HAP-1 (cell line): ENCODE measurements at regions not wholly inside any gene's neighbourhood (a gene's known extent, or its start where the extent isn't known, plus 50 kb on each side); places are given as distances from the start of the nearest gene placed in this dataset.

Source experiments
- DNase-seq, 2 experiments: peaks; one replicate each; pipeline ENCODE4 v3.0.0-alpha.2; 2016 to 2020; ENCODE audit warnings: low spot score in 2 of 2
- H3K27me3 ChIP-seq: fragments of 250-450 bp; sonication (Bioruptor Pico); 2 replicates; pipeline ENCODE4 v1.5.1; 2020; ENCODE audit warnings: low read depth, mild to moderate bottlenecking, moderate library complexity
- H3K36me3 ChIP-seq: fragments of 250-450 bp; sonication (Bioruptor Pico); replicated peaks from 2 replicates; pipeline ENCODE4 v1.5.1; 2020; ENCODE audit warnings: mild to moderate bottlenecking
- H3K4me1 ChIP-seq: fragments of 250-450 bp; sonication (Bioruptor Pico); 2 replicates; pipeline ENCODE4 v1.5.1; 2020; ENCODE audit warnings: mild to moderate bottlenecking
- H3K4me3 ChIP-seq: fragments of 250-450 bp; sonication (Bioruptor Pico); 2 replicates; pipeline ENCODE4 v1.5.1; 2020; ENCODE audit warnings: mild to moderate bottlenecking, moderate library complexity
- H3K9me3 ChIP-seq: fragments of 250-450 bp; sonication (Bioruptor Pico); 2 replicates; pipeline ENCODE4 v1.5.1; 2020; ENCODE audit warnings: mild to moderate bottlenecking, moderate library complexity
- in situ Hi-C: fragments of 300-500 bp; cut with MboI; formaldehyde crosslinking; loops from 3 replicates; pipeline ENCODE4 v1.14.3; 2020; ENCODE audit warnings: low sequenced_read_pairs, inconsistent platforms, mixed read lengths

- DNase-seq = peak in 1 of 2 experiments; percentile 37
- H3K27me3 ChIP-seq = no peaks in the 10 kb centered on the region
- H3K4me1 ChIP-seq = no peaks in the 10 kb centered on the region
- in situ Hi-C loops = no loop called here
- no peaks in the 10 kb centered on the region for H3K36me3 ChIP-seq
- H3K9me3 ChIP-seq = no peaks in the 10 kb centered on the region
- H3K4me3 ChIP-seq = no peak overlapping the region
Measured at GRCh38 chr13:84255226-84255797, 373.0 kb upstream of the SLITRK1 start.

DNA sequence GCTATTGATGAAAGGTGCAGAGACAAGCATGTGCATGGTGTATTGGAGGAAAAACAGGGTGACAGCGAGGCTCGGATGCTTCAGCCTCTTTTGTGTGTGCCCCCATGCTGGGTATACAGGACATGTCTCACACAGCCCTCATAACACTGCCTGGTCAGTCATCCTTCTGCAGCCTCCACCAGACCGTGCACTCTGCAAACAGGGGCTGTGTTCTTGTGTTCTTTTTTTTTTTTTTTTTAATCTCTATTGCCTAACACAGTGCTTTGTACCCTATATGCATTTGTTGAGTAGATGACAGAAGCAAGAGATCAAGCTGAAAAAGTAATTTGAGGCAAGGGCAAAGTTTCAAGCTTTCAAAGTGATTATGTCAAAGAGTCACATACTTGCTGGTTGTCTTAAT, 367.2 kb upstream of the SLITRK1 start:
- Histone ChIP-seq H3K36me3 (no peaks in the 10 kb centered on the region), H3K27me3 (no peaks in the 10 kb centered on the region), H3K4me3 (no peak overlapping the region), H3K4me1 (no peaks in the 10 kb centered on the region), H3K9me3 (no peaks in the 10 kb centered on the region)
- DNase-seq = no peak
- in situ Hi-C loops = no loop called here

DNA sequence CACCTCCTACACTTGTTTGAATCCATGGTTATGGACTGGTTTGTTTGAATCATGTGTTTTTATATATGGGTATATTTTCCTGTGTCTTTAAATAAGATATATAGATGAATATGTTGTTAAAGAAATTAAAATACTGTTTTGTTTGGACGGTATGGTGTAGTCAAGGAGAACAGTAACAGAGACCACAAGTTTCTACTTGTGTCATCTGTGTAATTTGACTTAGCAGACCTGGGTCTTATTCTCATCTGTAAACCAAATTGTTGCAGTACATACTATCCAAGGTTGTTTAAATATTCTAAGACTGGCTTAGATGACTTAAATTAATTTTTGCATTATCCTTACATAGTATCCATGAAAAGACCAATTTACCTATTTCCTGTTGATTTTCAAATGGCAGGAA, 361.1 kb upstream of the SLITRK1 start:
- no peaks in the 10 kb centered on the region for H3K36me3 ChIP-seq
- no peaks in the 10 kb centered on the region for H3K27me3 ChIP-seq
- in situ Hi-C loops = no loop called here
- H3K4me3 ChIP-seq = no peak overlapping the region
- no peaks in the 10 kb centered on the region for H3K4me1 ChIP-seq
- DNase-seq = no peak
- H3K9me3 ChIP-seq = no peaks in the 10 kb centered on the region

GRCh38 chr13:84239032-84239431, 356.8 kb upstream of the SLITRK1 start:
- H3K4me1 ChIP-seq = no peaks in the 10 kb centered on the region
- no peaks in the 10 kb centered on the region for H3K36me3 ChIP-seq
- no peaks in the 10 kb centered on the region for H3K9me3 ChIP-seq
- in situ Hi-C loops = no loop called here
- no peak overlapping the region for H3K4me3 ChIP-seq
- DNase-seq = no peak
- H3K27me3 ChIP-seq = no peaks in the 10 kb centered on the region

DNA sequence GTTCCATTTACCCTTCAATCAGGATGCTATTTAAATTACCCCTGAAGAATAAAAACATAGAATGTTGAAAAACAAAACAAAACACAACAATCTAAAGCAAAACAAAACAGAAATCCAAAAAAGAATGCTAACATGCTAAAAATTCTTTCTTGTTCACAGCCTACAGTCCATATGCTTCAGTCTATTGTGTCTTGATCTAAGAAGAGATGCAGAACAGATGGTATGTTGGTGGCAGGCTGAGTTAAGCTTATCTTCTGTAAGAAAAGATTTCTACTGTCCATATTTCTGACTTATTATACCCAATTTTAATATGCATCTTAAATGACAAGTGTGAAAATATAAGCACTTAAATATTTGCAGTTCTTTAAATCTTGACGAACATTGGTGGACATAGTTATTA, 356.1 kb upstream of the SLITRK1 start:
- no peaks in the 10 kb centered on the region for H3K27me3 ChIP-seq
- H3K36me3 ChIP-seq = no peaks in the 10 kb centered on the region
- in situ Hi-C loops = no loop called here
- no peak for DNase-seq
- no peaks in the 10 kb centered on the region for H3K4me1 ChIP-seq
- H3K9me3 ChIP-seq = no peaks in the 10 kb centered on the region
- H3K4me3 ChIP-seq = no peak overlapping the region

GRCh38 chr13:84237143-84237542, 354.9 kb upstream of the SLITRK1 start:
- no peak overlapping the region for H3K4me3 ChIP-seq
- no peaks in the 10 kb centered on the region for H3K27me3 ChIP-seq
- 0 out of 2 replicates have a peak, but pooled peaks cover 4% of the 10 kb centered on the region for H3K4me1 ChIP-seq
- no peaks in the 10 kb centered on the region for H3K36me3 ChIP-seq
- in situ Hi-C loops = no loop called here
- no peak for DNase-seq
- no peaks in the 10 kb centered on the region for H3K9me3 ChIP-seq

GRCh38 chr13:84234416-84234815, 352.1 kb upstream of the SLITRK1 start:
- in situ Hi-C loops = no loop called here
- Histone ChIP-seq H3K4me1 (peaks cover 16% of the 10 kb centered on the region), H3K36me3 (no peaks in the 10 kb centered on the region), H3K4me3 (no peak overlapping the region), H3K9me3 (no peaks in the 10 kb centered on the region), H3K27me3 (no peaks in the 10 kb centered on the region)
- no peak for DNase-seq

GRCh38 chr13:84230568-84230967, 348.3 kb upstream of the SLITRK1 start:
- peak in 1 of 2 experiments; percentile 50 for DNase-seq
- Histone ChIP-seq H3K27me3 (no peaks in the 10 kb centered on the region), H3K9me3 (no peaks in the 10 kb centered on the region), H3K4me1 (peaks cover 16% of the 10 kb centered on the region), H3K36me3 (no peaks in the 10 kb centered on the region), H3K4me3 (no peak overlapping the region)
- in situ Hi-C loops = no loop called here

GRCh38 chr13:84211048-84211447, 328.8 kb upstream of the SLITRK1 start:
- in situ Hi-C loops = no loop called here
- Histone ChIP-seq H3K27me3 (no peaks in the 10 kb centered on the region), H3K9me3 (no peaks in the 10 kb centered on the region), H3K4me1 (no peaks in the 10 kb centered on the region), H3K4me3 (no peak overlapping the region), H3K36me3 (no peaks in the 10 kb centered on the region)
- no peak for DNase-seq

GRCh38 chr13:84208246-84208910, 326.1 kb upstream of the SLITRK1 start:
- in situ Hi-C loops = no loop called here
- no peaks in the 10 kb centered on the region for H3K9me3 ChIP-seq
- no peaks in the 10 kb centered on the region for H3K36me3 ChIP-seq
- no peak for DNase-seq
- no peaks in the 10 kb centered on the region for H3K27me3 ChIP-seq
- H3K4me3 ChIP-seq = no peak overlapping the region
- H3K4me1 ChIP-seq = peaks cover 4% of the 10 kb centered on the region; the same call in 1 of the 2 replicates

DNA sequence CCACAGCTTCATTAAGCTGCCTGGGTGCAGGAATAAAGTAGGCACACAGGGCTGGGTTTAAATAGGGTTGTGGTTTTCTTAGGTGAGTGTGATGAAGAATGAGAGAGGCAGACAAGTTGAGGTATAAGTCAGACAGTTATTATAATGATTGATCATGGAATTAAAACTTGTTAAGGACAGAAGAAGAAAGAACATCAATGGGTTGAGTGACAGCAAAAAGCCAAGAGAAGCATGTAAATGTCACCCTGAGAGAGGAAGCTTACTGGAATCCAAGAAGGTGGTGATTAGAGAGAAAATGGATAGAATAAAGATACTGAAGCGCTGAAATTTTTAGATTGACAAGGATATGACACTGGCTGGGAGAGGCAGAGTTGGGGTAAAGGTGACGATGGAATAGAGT, 325.2 kb upstream of the SLITRK1 start:
- H3K27me3 ChIP-seq = no peaks in the 10 kb centered on the region
- H3K9me3 ChIP-seq = no peaks in the 10 kb centered on the region
- DNase-seq = no peak
- H3K36me3 ChIP-seq = no peaks in the 10 kb centered on the region
- in situ Hi-C loops = no loop called here
- no peak overlapping the region for H3K4me3 ChIP-seq
- peaks cover 5% of the 10 kb centered on the region; the same call in 1 of the 2 replicates for H3K4me1 ChIP-seq

- in situ Hi-C loops = no loop called here
- Histone ChIP-seq H3K4me3 (no peak overlapping the region), H3K27me3 (no peaks in the 10 kb centered on the region), H3K36me3 (no peaks in the 10 kb centered on the region), H3K9me3 (no peaks in the 10 kb centered on the region), H3K4me1 (peaks cover 5% of the 10 kb centered on the region; the same call in 1 of the 2 replicates)
- no peak for DNase-seq
Measured at GRCh38 chr13:84200971-84201370, 318.7 kb upstream of the SLITRK1 start.

GRCh38 chr13:84192125-84192524, 309.9 kb upstream of the SLITRK1 start:
- Histone ChIP-seq H3K4me1 (no peaks in the 10 kb centered on the region), H3K4me3 (no peak overlapping the region), H3K27me3 (no peaks in the 10 kb centered on the region), H3K36me3 (no peaks in the 10 kb centered on the region), H3K9me3 (no peaks in the 10 kb centered on the region)
- no peak for DNase-seq
- in situ Hi-C loops = no loop called here

DNA sequence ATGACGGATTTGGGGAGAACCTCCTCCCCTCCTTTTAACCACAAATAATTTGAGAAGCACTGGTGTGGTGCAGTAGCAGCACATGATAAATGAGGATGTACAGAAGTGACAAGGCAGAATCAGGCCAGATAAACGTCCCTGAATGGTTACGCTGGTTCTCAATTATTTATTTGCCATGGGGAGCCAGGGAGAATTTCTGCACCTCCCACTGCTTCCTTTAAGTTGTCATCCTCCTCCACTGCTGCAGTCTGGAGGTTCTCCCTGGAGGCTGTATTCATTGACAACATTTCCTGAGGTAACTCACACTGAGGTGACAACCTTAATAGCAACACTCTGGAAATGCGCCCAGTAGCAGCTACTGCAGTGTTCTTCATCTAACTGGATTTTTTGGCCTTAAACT, 308.9 kb upstream of the SLITRK1 start:
- H3K9me3 ChIP-seq = no peaks in the 10 kb centered on the region
- DNase-seq = no peak
- in situ Hi-C loops = no loop called here
- no peaks in the 10 kb centered on the region for H3K4me1 ChIP-seq
- no peaks in the 10 kb centered on the region for H3K27me3 ChIP-seq
- no peak overlapping the region for H3K4me3 ChIP-seq
- H3K36me3 ChIP-seq = no peaks in the 10 kb centered on the region

DNA sequence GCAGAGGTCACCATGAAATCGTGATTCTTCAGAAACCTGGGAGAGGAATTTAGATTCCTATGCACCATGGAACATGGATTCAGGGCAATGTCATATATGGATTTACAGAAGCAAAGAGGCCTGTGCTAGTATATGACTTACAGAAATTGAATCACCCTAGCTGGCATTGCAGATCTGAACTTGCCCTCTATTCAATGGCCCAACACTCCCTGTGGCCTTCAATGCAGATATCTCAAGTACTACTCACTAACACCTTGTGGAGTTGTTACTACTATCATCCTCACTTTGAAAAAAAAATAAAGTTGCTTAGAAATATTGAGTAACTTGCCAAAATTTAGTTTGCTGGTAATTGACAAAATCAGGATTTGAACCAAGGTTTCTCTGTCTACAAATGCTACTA, 305.4 kb upstream of the SLITRK1 start:
- H3K4me3 ChIP-seq = no peak overlapping the region
- no peak for DNase-seq
- no peaks in the 10 kb centered on the region for H3K4me1 ChIP-seq
- no peaks in the 10 kb centered on the region for H3K36me3 ChIP-seq
- no peaks in the 10 kb centered on the region for H3K9me3 ChIP-seq
- in situ Hi-C loops = no loop called here
- H3K27me3 ChIP-seq = no peaks in the 10 kb centered on the region
